Keratinocyte (primary cell): ENCODE measurements at regions not wholly inside any gene's neighbourhood (a gene's known extent, or its start where the extent isn't known, plus 50 kb on each side); places are given as distances from the start of the nearest gene placed in this dataset.

ENCODE experiments used
- EZH2 ChIP-seq: IDR thresholded peaks from one replicate; pipeline ENCODE4 v1.6.1; 2012; ENCODE audit warnings: inconsistent platforms, mild to moderate bottlenecking, low read length, moderate library complexity
- TF ChIP-seq, protein P1 (sequence below), 3 experiments: IDR thresholded peaks in 1 of 3; conservative IDR thresholded peaks in 1 of 3; optimal IDR thresholded peaks in 1 of 3; 2 replicates in 2 of 3; 3 replicates in 1 of 3; pipeline versions ENCODE3 to v1.5.1; 2011; ENCODE audit warnings: low read length in 3 of 3, mild to moderate bottlenecking in 3 of 3, moderate library complexity in 2 of 3, control low read depth in 1 of 3, inconsistent platforms in 1 of 3; ENCODE audit not compliant: insufficient read depth in 2 of 3; ENCODE audit errors: extremely low read depth in 1 of 3

DNA sequence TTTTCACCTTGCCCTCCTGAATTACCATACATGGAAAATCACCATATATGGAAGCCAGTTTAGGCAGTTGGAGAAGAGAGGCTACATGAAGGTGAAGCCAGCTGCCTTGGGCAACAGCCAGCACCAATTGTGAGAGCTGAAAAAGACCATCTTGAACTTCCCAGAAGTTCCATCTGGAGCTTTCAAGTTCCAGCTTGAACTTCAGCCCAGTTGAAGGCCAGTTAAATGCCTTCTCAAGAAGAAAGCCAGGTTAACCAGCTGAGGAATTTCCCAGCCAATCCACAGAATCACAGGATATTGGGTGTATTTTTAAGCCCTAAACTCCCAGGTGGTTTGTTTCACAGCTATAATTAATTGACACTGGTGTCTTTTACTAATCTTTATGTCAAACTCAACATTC is 713.6 kb upstream of the MIR17HG start:
- TF ChIP-seq, protein P1, sequence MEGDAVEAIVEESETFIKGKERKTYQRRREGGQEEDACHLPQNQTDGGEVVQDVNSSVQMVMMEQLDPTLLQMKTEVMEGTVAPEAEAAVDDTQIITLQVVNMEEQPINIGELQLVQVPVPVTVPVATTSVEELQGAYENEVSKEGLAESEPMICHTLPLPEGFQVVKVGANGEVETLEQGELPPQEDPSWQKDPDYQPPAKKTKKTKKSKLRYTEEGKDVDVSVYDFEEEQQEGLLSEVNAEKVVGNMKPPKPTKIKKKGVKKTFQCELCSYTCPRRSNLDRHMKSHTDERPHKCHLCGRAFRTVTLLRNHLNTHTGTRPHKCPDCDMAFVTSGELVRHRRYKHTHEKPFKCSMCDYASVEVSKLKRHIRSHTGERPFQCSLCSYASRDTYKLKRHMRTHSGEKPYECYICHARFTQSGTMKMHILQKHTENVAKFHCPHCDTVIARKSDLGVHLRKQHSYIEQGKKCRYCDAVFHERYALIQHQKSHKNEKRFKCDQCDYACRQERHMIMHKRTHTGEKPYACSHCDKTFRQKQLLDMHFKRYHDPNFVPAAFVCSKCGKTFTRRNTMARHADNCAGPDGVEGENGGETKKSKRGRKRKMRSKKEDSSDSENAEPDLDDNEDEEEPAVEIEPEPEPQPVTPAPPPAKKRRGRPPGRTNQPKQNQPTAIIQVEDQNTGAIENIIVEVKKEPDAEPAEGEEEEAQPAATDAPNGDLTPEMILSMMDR (optimal IDR thresholded peaks at IDR 0.05 in 1 of 3, IDR thresholded peaks at IDR 0.05 in 1 of 3, conservative IDR thresholded peaks at IDR 0.05 in 1 of 3; ENCODE audit: extremely low read depth in 1 of 3, insufficient read depth in 2 of 3, low read length in 3 of 3): no peak
- no peak for TF ChIP-seq EZH2
